AG09309 (cell line): ENCODE measurements at regions not wholly inside any gene's neighbourhood (a gene's known extent, or its start where the extent isn't known, plus 50 kb on each side); places are given as distances from the start of the nearest gene placed in this dataset.

Experiments used
- DNase-seq: peaks from one replicate; pipeline ENCODE4 v3.0.0-alpha.2; 2010; ENCODE audit warnings: low read depth
- H3K4me3 ChIP-seq: 2 replicates; pipeline ENCODE4 v1.5.1; 2011; ENCODE audit warnings: mild to moderate bottlenecking, low read depth, low read length, moderate library complexity; ENCODE audit not compliant: control insufficient read depth
- TF ChIP-seq, protein P1 (sequence below): IDR thresholded peaks from 2 replicates; pipeline ENCODE4 v1.5.1; 2011; ENCODE audit warnings: mild to moderate bottlenecking, low read depth, low read length, inconsistent platforms; ENCODE audit not compliant: insufficient read depth, control insufficient read depth; ENCODE audit errors: missing control alignments

DNA sequence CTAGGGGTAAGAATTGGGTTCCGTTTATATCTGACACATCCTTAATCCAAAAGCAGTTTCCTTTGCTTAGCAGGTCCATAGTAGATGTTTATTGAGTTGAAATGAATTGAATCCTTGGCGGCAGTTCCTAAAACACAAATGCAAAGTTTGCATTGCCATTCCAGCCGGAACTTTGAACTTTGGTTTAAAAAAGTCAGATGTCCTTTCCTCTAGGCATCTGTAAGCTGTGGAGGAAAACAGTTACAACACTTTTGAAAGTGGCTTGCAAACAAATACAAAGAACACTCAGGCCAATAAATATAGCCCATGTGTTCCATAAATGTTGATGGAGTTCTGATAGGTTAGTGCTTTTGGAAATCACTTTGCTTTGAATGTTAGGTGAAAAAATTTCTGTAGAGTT is 374.7 kb upstream of the RARB start:
- TF ChIP-seq, protein P1, sequence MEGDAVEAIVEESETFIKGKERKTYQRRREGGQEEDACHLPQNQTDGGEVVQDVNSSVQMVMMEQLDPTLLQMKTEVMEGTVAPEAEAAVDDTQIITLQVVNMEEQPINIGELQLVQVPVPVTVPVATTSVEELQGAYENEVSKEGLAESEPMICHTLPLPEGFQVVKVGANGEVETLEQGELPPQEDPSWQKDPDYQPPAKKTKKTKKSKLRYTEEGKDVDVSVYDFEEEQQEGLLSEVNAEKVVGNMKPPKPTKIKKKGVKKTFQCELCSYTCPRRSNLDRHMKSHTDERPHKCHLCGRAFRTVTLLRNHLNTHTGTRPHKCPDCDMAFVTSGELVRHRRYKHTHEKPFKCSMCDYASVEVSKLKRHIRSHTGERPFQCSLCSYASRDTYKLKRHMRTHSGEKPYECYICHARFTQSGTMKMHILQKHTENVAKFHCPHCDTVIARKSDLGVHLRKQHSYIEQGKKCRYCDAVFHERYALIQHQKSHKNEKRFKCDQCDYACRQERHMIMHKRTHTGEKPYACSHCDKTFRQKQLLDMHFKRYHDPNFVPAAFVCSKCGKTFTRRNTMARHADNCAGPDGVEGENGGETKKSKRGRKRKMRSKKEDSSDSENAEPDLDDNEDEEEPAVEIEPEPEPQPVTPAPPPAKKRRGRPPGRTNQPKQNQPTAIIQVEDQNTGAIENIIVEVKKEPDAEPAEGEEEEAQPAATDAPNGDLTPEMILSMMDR: no peak
- no peak overlapping the region for H3K4me3 ChIP-seq
- DNase-seq: no peak

DNA sequence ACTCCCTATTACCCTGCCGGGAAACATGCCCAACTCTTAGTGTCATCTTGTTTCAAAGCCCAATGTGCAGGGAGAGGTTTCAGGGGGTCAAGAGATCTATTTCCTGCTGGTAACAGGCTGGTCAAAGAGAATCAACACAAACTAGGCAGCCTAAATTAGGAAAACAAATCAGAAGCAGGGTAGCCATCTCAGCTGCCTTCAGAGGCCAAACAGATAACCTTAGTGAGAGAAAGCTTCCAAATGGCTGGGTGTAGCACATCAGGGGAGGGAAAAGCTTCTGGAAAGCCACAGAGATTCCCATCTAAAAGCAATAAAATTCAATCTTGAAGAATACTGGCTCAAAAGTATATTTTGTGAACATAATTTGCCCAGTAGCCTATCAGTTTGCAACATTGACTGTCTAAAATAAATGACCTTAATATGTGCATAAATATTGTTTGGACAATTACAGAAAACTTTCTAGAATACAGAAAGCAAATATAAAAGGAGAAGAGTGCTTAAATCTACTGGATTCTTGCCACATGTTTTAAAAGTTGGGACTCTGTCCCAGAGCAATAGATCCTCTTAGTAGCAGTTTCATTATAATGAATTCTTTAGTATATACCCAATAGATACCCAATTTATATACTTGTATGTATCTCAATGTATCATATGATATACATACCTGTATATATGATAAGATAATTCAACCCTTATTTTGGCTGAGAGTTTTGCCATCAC is 371.9 kb upstream of the RARB start:
- TF ChIP-seq, protein P1: no peak
- no peak overlapping the region for H3K4me3 ChIP-seq
- no peak for DNase-seq

DNA sequence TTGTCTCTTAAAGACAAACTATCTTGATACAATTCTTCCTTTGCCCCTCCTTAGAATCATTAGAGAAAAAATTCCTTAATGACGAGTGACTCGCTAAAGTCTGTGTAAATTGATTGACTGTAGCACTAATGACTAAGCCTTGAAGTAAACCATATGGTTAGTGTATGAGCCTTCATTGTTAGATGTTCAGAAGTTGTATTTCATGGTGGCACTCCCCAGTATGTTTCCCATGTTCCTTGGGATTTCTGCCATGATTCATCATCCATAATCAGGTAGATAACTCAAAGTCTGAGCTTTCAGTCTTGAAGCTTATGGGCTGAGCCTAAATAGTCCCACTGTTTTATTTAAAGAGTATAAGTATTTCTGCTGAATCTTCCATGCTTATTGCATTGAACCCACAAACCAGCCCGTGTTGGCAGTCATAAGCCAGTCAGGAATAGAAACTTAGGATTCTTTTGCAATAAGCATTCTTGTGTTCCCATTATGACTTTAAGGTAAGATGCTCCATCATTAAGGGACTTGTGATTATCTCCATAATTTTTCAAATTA is 371.2 kb upstream of the RARB start:
- no peak overlapping the region for H3K4me3 ChIP-seq
- TF ChIP-seq, protein P1: no peak
- no peak for DNase-seq

DNA sequence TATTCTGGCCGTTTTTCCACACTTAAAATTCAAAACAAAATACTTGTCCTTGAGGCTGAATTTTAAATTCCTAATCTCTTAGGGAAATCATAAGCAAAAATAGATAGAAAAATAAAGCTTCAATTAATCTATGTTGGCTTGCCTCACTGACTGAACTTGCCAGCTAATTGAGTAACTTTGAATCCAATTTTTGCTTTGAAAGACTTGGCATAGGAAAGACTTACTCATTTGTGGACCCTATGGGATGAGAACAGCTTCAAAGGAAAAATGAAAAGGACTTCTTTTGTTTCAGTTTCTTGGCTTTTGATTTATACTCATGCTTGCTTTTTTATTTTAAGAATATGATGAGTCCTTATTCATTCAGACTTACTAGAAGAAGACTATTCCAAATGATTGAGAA is 370.7 kb upstream of the RARB start:
- no peak for DNase-seq
- TF ChIP-seq, protein P1: no peak

DNA sequence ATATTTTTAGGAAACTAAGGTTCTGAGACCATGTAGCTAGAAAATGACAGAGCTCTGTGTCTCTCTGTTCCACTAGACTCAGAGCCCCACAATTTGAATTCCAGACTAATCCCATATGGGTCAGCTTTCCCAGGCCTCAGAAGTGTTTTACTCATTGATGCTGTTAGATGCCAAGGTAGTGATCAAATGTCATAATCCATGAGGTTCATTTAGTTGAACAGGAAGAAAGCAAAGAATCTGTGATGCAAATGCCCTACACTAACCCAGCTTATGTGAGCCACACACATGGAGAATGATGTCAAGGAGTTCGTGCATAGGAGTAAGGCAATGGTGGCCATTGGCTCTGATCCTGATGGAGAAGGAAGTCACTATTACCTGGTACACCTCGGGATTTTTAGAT is 363.4 kb upstream of the RARB start:
- TF ChIP-seq, protein P1: no peak
- DNase-seq: no peak
- H3K4me3 ChIP-seq: no peak overlapping the region

More for the DNA sequence above, 370.7 kb upstream of the RARB start:
- no peak overlapping the region for H3K4me3 ChIP-seq

DNA sequence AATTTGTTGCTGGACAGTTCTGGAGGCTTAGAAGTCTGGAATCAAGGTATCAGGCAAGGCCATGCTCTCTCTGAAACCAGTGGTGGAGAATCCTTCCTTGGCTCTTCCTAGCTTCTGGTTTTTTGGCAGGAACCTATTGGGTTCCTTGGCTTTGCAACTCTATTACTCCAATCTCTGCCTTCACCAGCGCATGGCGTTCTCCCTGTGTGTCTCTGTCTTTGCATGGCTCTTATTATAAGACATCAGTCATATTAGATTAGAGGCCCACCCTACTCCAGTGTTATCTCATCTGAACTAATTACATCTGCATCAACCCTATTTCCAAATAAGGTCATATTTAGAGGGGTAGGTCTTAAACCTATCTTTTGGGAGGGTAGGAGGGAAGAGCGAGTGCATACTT is 358.1 kb upstream of the RARB start:
- TF ChIP-seq, protein P1: no peak
- DNase-seq: no peak
- H3K4me3 ChIP-seq: no peak overlapping the region

DNA sequence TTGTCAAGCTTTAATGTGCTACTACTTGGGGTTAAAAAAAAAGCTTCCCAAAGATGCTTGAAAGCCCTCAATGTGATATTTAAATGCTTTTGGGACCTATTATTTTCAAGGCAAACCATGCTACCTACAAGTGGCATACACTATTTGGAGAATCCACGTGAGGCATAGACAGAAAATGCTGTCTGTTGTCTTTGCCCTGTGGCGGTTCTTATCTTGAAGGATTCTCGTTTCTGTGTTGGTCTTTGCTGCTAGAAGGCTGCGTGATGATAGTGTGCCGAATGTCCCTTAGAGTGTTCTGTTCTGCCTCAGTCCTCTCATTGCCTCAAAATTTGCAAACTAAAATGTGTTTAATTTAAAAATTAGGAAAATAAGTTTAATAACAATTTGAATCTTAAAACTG is 356.2 kb upstream of the RARB start:
- DNase-seq: no peak
- TF ChIP-seq, protein P1: no peak

More for the DNA sequence above, 356.2 kb upstream of the RARB start:
- H3K4me3 ChIP-seq: no peak overlapping the region
